Keratinocyte (primary cell): ENCODE measurements at regions not wholly inside any gene's neighbourhood (a gene's known extent, or its start where the extent isn't known, plus 50 kb on each side); places are given as distances from the start of the nearest gene placed in this dataset.

Experiments
- CTCF ChIP-seq, 3 experiments: IDR thresholded peaks in 1 of 3; conservative IDR thresholded peaks in 1 of 3; optimal IDR thresholded peaks in 1 of 3; 2 replicates in 2 of 3; 3 replicates in 1 of 3; pipeline versions ENCODE3 to v1.5.1; 2011; ENCODE audit warnings: low read length in 3 of 3, mild to moderate bottlenecking in 3 of 3, moderate library complexity in 2 of 3, control low read depth in 1 of 3, inconsistent platforms in 1 of 3; ENCODE audit not compliant: insufficient read depth in 2 of 3; ENCODE audit errors: extremely low read depth in 1 of 3
- EZH2 ChIP-seq: IDR thresholded peaks from one replicate; pipeline ENCODE4 v1.6.1; 2012; ENCODE audit warnings: inconsistent platforms, mild to moderate bottlenecking, low read length, moderate library complexity

- TF ChIP-seq CTCF (optimal IDR thresholded peaks at IDR 0.05 in 1 of 3, IDR thresholded peaks at IDR 0.05 in 1 of 3, conservative IDR thresholded peaks at IDR 0.05 in 1 of 3; ENCODE audit: extremely low read depth in 1 of 3, insufficient read depth in 2 of 3, low read length in 3 of 3) (no peak), EZH2 (no peak)
These were observed 115.3 kb upstream of the PCSK5 start for GRCh38 chr9:75775166-75775565.
